BJ (cell line): ENCODE measurements at regions not wholly inside any gene's neighbourhood (a gene's known extent, or its start where the extent isn't known, plus 50 kb on each side); places are given as distances from the start of the nearest gene placed in this dataset.

Source experiments
- CTCF ChIA-PET: fragments of 350-600 bp; formaldehyde crosslinking; extraction: SDS; loops from one replicate; lab custom pipeline; 2021; ENCODE audit warnings: antibody characterized with exemption, inconsistent platforms; lab: Yijun Ruan, JAX
- POLR2A ChIA-PET: fragments of 300-600 bp; sonication (Branson Sonifier 250); formaldehyde crosslinking; extraction: SDS; loops from one replicate; lab custom pipeline; 2021; ENCODE audit warnings: antibody characterized with exemption; lab: Charles Lee
- DNase-seq: peaks from one replicate; pipeline ENCODE4 v3.0.0-alpha.2; 2011; ENCODE audit warnings: low read depth
- H3K27me3 ChIP-seq: 2 replicates; pipeline ENCODE4 v1.6.0; 2011; ENCODE audit warnings: low read length; ENCODE audit not compliant: control insufficient read depth, insufficient read depth
- H3K36me3 ChIP-seq: 2 replicates; pipeline ENCODE4 v1.5.1; 2011; ENCODE audit warnings: low read length; ENCODE audit not compliant: control insufficient read depth, insufficient read depth
- H3K4me3 ChIP-seq: 2 replicates; pipeline ENCODE4 v1.5.1; 2011; ENCODE audit warnings: low read depth, mild to moderate bottlenecking, control low read depth, low read length
- CTCF ChIP-seq: IDR thresholded peaks from 2 replicates; pipeline ENCODE4 v1.5.1; 2011; ENCODE audit warnings: low read depth, mild to moderate bottlenecking, control low read depth, inconsistent platforms, low read length, moderate library complexity; ENCODE audit not compliant: insufficient read depth

- ChIA-PET CTCF (interaction anchor here (0.6 kb wide), 1 partner anchor 97 kb away, joined by 4 read pairs; no protein-coding TSS in a partner anchor), POLR2A (no interaction called here)
- H3K4me3 ChIP-seq = no peak overlapping the region
- H3K36me3 ChIP-seq = no peaks in the 10 kb centered on the region
- no peak for TF ChIP-seq CTCF
- no peak for DNase-seq
- H3K27me3 ChIP-seq = no peaks in the 10 kb centered on the region
Measured at GRCh38 chr2:142445551-142446072, 314.8 kb upstream of the LRP1B start.

DNA sequence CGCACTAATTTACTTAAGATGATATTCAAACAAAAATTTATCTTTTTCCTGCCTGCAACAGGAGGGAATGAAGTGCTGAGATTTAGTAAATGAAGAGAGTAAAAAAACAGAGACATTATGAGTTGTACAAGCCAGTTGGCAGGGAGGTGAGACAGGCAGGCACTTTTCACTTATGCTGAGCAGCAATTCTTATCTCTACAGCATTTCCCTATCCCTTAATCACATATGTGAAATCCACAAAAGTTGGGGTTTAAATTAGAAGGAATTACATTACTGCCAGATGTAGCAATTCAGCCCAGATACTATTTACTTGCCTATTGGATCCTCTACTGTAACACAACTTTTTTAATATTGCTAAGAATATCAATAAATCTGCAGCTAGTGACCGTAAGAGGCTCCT, 314.2 kb upstream of the LRP1B start:
- CTCF ChIA-PET = no interaction called here
- Histone ChIP-seq H3K4me3 (no peak overlapping the region), H3K27me3 (no peaks in the 10 kb centered on the region), H3K36me3 (no peaks in the 10 kb centered on the region)
- TF ChIP-seq CTCF = no peak
- no peak for DNase-seq
- POLR2A ChIA-PET = no interaction called here

- Histone ChIP-seq H3K36me3 (no peaks in the 10 kb centered on the region), H3K27me3 (no peaks in the 10 kb centered on the region), H3K4me3 (no peak overlapping the region)
- ChIA-PET CTCF (no interaction called here), POLR2A (no interaction called here)
- DNase-seq = no peak
- no peak for TF ChIP-seq CTCF
Measured at GRCh38 chr2:142435847-142436246, 305.0 kb upstream of the LRP1B start.

DNA sequence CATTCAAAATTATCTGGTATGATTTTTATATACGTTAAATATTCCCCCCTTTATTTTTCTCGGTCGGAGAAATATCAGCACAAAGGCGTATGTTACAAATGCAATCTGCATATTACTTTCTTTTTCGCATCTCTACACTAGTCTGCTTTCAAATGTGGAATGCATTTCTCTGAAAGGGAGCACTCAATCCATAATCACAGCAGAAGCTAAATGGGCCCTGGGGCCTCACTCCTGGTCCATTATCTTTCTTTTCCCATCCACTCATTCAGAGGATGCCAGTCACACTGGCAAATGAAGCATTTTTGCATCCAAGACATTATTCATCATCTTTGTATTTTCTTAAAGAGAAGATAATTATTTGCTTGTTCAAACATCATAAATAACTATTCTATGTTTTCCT, 295.2 kb upstream of the LRP1B start:
- DNase-seq = no peak
- H3K4me3 ChIP-seq = no peak overlapping the region
- ChIA-PET CTCF (interaction anchor here (0.6 kb wide), 1 partner anchor 352 kb away, joined by 3 read pairs; no protein-coding TSS in a partner anchor), POLR2A (no interaction called here)
- no peaks in the 10 kb centered on the region for H3K36me3 ChIP-seq
- no peaks in the 10 kb centered on the region for H3K27me3 ChIP-seq
- TF ChIP-seq CTCF = no peak

DNA sequence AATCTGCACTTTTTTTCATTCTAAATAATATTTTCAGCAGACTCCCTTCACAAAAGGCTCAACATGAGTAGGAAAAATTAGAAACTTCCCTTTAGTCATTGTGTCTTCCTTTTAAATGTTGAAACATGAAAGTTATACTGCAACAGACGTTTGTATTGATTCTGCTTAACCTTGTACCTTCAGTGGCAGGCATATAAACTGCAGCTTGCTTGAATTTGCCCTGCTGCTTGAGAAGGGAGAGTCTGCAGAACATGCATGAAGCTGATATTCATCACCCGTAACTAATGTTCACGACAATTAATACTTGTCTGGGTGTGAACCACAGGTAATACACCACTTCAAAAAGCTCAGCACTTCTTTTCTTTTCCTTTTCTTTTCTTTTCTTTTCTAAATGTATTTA, 294.7 kb upstream of the LRP1B start:
- no peaks in the 10 kb centered on the region for H3K36me3 ChIP-seq
- no peak for TF ChIP-seq CTCF
- CTCF ChIA-PET = no interaction called here
- POLR2A ChIA-PET = no interaction called here
- no peaks in the 10 kb centered on the region for H3K27me3 ChIP-seq
- no peak for DNase-seq
- no peak overlapping the region for H3K4me3 ChIP-seq
